ENCODE measurements at regions not wholly inside any gene's neighbourhood (a gene's known extent, or its start where the extent isn't known, plus 50 kb on each side); places are given as distances from the start of the nearest gene placed in this dataset.

DNA sequence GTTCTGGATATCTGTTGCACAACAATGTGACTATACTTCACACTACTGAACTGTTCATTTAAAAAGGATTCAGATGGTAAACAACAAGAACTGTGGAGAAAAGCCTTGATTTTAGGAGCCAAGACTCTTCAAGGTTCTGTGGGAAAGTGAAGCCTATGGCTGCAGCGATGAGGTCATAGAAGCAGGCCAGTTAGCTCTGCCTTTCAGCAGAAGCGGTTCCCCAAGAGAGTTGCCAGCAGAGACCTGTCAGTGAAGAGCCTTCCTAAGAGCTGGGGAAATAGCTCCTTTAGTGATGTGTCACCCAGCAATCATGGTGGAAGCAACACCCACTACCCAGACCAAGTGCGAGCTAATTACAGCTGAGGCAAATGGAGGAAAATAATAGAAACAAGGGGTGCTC is 346.5 kb upstream of the ETAA1 start:
- no peak for DNase-seq

DNA sequence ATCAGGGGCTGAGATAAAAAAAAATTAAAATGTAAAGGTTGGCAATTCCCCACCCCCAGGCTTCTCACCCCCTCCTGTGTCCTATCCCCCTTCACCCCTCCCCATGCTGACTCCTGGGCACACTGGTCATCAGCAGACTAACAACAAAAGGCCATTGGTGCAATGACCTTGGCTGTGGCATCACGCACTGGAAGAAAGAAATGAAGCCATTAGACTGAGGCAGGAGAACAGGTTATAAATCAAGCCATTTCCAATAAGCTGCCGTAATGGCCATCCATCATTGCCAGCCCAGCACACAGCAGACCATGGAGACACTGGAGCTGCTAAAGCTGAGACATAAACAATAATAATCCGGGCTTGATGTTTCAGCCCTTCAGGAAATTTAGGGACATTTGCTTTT is 342.4 kb upstream of the ETAA1 start:
- DNase-seq = no peak

DNA sequence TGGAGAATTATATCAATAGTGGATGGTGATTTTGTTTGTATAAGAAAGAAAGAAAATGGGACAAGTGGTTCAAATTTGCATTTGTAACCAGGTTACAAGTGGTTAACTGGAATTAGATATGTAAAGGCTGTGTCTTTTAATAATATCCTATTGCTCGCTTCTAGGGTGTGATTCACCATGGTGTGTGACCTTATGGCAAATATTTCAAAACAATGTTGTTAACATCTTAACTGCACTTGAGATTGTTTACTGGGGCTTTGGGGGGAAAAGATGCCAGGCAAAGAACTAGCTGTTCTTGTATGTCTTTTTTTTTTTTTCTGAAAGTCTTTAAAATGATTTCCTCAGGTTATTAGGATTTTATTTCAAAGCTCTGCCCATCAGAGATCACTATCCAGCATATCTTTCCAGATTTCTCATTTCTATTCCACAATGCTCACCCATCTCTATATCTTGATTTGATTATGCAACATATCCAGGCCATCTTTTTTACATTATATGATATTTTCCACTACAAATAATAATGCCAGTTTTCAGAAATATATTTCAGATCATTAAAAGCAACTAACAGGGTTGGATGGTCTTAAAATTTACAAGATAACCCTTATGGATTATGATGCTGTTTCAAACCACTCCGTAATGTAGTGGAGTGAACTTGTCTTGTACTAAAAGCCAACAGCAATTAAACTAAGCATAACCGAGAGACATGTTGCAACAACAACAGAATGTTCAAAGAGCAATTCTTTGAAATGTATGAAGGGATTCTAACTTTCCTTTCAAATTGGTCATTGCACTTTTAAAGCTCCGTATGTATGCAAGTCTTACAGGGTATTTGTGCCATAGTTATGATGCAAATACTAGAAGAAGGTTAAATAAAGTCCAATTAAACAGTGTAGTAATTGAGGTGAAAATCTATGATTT is 341.5 kb upstream of the ETAA1 start:
- no peak for DNase-seq

DNA sequence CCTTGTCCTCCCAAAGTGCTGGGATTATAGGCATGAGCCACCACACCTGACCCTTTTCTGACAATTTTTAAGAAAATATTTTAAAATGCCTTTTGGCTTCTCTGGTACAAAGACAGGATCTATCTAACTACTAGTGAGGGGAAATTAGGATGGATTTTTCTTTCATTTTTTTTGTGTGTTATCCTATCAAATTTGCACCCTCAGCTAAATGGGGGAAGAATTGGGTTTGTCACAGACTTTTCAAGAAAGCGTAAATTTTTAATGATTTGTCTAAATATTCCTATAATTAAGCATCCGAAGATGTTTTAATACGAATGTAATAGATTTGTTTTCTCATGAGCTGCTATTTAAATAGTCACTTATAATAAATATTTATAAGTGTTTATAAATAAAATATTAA is 340.0 kb upstream of the ETAA1 start:
- DNase-seq = no peak

DNA sequence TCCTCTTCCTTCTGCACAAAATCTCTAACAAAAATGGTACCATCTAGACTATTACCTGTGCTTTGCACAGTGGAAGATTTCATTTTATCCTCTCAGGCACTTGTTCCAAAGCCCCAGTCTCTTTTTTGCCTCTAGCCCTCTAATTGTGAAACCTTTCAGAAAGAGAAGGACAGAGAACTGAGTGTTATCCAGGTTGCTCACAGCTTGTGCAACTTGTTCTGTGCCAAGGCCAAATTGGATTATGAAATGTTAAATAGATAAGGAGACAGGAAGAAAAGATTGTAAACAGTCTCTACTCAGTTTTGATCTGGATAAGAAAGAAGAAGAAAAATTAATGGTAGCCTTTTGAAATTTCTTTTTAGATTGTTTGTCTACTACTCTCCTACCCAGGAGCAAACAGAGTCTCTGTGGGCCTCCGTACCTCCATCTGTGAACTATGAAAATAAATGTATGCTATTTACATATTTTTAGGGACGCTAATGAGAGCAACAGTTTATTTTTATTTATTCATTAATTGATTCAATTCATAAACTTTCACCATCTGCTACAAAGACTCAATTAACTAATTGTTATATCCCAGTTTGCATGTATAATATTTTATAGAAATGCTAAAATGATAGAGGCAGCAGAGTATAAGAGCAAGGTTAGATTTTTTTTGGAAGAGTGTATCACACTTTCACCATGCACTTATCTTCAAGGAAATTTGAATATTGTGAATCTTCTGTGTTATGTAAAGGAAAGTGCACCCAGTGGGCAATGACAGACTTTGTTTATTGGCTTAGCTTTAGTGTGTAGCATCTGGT is 339.0 kb upstream of the ETAA1 start:
- no peak for DNase-seq

DNA sequence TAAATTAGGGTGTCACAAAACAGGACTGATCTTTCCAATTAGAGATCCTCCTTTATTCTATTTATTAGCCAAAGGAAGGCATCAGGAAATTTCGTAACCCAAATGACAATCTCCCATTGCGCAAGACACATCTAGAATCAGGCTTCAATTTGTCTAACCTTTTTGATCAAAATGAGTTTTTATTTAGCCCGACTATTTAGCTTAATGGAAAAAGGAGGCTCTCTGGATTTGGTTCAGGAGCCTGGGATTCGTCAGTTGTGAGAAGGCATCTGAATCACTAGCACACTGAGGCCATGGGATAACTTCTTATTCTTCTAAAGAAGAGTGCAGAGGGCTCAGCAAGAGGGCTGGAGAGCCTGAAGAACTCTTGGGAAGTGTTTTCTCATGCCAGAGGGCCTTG is 332.1 kb upstream of the ETAA1 start:
- no peak for DNase-seq

DNA sequence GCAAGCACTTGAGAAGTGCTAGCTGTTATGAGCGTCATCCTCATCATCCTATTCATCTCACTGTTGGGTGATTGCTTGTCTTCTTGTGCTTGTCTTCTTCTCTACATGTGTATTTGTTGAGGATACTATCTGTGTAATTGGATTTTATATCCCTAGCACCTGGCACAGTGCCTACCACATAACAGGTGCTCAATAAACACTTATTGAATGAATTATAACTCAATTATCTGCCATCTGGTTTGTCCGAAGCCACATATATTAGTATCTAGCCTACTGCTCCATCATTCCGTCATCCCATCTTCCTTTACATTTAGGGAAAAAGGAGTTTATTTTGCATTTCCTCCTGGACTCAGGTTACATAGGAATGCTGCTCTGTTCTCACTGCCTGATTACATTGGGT is 330.4 kb upstream of the ETAA1 start:
- DNase-seq = no peak

DNA sequence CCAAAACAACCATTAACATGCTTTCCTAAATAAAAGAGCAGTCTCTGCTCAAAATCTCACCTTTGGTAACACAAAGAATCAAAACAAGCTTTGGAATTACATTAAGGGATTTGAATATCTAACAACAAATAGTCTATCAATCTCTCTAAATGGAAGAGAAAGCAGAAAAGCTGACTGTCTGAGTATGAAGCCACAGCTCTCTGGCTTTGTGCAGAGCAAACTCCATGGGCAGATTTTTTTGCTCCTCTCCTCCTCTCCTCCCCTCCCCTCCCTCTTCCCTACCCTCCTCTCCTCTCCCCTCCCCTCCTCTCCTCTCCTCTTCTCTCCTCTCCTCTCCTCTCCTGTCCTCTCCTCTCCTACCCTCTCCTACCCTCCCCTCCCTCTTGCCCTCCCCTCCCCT is 329.5 kb upstream of the ETAA1 start:
- no peak for DNase-seq

DNA sequence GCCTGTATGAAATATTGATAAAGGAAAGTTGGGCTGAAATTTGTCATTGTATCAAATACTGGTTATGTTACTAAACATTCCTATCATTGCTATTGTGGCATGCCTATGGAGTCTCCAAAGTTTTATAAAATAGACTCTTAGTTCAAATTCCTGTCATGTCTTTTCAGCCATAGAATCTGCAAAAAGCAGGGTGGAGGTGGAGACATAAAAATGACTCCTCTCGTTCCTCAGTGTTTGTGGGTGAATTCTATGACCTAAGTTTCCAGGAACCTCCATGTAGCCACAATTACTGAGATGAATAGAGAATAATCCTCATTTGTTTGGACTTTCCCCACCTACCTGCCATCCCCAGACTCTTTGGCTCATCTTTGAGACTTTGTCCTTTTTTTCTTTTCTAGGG is 326.3 kb upstream of the ETAA1 start:
- DNase-seq = no peak

DNA sequence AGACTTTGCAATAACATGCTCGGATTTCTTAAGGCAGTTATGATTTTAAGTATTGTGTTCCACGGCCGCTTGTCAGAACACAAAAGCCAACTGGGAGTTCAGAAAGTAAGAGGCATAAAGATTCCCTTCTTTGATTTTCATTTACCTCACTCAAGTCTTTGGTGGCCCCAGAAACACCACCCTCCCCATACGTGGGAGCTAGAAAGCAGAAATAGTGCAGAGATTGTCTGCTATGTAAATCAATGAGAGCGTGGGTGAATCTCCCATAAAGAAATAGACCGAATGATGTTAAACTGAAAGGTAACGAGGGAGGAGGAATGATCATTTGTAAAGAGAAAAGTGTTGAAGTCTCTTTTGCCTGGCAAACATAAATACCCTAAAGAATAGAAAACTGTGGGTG is 322.1 kb upstream of the ETAA1 start:
- DNase-seq = no peak

DNA sequence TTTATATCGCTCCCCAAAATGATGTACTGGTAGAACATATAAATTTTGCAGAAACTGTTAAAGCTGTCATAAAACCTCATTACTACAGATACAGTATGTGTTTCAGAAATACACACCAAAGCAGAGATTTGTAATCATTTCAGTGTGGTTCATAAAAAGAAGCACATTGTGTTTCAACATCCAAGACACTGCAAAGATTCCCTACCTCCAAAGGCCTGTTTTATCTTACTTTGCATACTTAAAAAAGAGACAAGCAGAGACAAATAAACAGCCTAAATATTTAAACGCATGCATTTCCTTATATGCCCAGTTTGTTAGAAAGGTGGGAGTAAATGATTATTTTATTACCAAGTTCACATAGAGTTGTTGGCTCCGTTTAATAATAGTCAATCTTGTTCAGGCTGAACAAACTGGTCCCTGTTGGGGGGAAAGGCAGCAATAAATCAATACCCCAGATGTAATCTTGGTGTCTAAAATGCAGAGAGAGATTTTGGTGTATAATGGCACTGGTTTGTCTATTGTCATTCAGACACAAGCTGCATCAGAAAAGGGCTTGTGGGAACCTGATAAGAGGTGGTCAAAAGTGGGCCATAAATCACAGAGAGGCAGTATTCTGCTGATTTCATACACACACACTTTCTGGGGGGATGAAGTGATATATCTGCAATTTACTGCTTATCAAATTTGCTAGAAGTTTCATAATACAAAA is 321.4 kb upstream of the ETAA1 start:
- DNase-seq = no peak

DNA sequence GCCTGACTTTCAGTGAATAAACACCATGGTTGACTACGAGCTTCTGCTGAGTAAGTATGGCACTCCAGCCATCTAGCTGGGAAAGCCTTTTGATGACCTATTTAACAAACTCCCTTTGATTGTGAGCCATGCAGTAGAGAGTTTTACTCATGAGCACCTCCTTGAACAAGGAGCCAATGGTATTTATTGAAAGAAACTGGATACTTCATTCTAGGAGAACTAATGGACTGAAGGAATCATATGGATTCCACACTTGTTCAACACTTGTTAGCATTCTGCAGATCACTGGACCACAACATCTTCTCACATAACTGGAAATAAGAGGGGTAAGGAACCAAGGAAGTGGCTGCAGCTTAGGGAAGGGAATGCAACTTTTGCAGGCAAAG is 320.9 kb upstream of the ETAA1 start:
- DNase-seq = no peak

DNA sequence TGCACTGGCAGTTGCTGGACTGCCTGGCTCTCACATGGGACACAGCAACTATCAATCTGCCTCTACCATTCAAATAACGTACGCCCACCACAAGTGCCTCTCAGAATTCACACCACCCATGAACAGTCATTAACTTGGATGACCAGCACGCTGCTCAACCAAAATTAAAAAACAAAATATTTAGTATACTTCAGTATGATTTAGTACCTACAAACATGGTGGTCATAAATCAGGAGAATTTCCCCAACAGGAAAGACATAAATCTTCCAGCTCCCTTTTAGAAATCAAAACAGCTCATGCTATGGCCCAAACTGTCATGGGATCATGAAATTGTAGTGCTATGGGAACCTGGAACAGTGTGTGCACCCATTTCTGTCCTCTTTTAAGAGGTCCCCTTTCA is 317.4 kb upstream of the ETAA1 start:
- DNase-seq = no peak

DNA sequence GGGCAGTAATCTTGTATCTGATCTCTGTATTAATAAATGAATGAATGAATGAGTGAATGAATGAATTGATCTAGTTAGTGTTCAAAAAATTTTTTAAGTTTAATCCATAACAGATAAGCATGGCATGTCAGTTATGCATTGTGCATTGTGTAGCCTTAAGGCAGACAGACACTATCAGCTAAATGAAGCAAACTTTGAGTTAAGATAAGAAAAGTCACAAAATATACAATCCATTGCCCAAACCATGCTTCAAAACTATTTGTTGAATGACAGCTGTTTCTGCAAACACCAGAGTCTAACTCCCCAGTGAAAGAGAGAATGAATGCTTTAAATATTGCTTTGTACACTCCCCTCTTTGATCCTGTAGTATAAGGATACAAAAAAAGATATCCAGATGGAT is 314.3 kb upstream of the ETAA1 start:
- no peak for DNase-seq

DNA sequence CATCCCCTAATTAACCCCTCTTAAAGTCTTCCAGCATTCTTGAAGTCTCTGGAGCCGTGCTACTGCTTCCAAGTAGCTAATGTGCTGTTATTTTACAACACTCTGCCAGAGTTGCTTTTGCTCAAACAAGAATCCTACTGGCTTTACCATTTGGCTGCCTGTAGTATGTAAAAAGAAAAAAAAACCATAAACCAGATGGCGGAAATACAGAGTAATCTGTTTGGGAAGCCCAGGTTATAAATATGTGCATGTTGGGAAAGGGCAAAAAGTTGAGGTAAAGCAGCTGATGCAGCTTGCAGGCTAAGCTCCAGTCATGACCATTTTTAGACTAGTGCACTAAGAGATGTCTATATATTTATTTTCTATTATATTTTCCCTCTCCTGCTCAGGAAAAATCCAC is 313.2 kb upstream of the ETAA1 start:
- DNase-seq = no peak

DNA sequence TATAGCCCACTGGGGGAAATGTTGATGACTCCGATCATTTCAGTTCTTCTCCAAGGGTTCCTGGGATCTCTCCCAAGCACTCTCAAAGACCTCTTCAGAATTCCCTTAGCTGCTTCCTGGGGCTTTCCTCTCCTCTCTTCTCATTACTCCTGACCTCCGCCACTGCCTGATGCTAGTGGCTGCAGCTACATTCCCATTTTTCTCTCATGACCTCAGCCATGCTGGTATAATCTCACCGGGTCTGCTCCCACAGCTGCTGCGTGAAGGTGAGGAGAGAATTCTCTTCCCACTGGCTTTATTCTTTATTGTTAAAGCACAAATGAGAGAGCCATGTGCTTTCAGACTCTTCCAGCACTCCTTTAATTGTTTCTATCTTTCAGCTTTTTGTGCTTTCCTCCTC is 312.0 kb upstream of the ETAA1 start:
- no peak for DNase-seq

DNA sequence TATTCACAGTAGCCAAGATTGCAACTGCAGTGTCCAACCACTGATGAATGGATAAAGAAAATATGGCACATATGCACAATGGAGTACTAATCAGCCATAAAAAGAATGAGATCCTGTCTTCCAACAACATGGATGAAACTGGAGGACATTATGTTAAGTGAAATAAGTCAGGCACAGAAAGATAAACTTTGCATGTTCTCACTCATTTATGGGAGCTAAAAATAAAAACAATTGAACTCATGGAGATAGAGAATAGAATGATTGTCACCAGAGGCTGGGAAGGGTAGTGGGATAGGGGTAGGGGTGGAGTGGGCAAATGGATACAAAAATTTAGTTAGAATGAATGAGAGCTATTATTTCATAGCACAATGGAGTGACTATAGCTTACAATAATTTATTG is 305.5 kb upstream of the ETAA1 start:
- DNase-seq = no peak

DNA sequence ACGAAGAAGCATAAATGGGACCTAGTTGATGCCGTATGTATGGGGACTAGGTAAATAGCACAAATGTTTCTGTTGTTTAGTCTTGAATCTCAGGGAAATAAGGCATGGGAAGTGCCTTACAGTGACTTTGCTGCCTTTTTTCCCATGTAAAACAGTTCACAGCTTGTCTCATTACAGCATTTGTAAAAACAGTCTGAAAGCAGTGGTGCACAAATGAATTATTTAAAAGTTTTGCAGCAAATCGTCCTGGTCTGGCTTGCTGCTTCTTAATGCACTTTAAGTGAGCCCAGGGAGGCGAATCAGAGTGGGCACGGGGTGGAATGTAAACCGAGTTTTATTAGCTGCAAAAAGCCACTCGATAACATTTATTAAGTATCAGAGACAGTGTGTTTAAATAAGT is 302.0 kb upstream of the ETAA1 start:
- DNase-seq = no peak

DNA sequence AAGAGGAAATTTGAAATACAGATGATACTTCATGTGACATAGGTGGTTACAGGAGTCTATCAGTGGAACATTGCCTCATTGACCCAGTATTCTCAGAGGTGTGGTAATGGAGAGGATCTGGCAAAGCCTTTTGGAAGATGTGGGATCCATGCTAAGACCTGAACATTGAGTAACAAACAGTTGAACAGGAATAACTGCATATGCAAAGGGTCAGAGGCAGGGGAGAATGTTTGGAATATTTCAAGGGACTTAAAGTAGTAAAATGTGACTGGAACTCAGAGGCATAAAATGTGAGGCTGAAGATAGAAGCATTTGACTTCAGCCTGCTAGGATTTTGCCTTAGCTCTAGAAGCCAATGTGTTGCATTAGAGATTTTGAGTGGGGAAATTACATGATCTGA is 300.2 kb upstream of the ETAA1 start:
- DNase-seq = no peak

DNA sequence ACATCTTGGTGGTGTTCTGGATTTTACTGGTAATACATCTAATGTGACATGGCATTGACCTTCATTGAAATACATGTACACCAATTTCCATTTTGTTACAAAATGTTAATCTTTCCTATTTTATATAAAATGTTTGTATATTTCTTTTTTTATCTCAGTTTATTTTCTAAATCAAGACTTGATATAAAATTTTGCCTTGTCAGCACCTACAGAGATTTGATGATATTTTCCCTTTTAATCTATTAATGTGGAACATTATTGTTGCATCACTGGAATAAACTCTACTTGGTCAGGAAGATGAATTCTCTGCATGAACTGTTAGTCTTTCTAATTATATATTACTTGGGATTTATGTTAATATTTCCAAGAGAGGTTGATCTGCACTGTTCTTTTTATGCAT is 294.0 kb upstream of the ETAA1 start:
- no peak for DNase-seq

DNA sequence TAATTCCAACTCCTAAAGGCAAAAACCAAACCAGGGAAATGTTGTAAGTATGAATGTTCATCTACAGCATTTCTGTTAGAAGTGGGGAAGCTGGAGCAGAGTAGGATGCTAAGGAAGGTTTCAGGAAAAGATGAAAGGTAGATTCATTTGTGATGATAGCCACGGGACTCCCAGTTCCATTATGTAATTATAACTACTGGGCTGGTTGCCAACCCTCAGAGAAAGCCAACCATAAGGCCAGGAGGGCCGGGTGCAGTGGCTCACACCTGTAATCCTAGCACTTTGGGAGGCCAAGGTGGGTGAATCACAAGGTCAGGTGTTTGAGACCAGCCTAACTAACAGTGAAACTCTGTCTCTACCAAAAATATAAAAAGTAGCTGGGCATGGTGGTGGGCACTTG is 288.9 kb upstream of the ETAA1 start:
- DNase-seq = no peak

DNA sequence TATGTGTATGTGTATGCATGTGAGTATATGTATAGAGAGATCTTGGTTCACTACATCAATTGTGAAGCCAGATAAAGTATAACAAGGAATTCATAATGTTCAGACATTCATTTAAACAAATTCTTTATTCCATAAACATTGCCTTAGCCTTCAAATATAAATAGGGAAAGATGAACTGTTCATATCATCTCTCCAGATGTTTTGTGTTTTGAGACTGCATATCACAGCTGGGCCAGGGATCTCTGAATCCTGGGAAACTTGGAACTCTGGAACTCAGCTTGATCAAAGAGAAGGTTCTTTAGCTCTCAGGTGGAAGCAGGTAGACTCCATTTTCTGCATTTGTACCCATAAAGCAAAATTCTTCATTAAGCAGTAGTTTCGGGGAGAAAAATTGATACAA is 272.6 kb upstream of the ETAA1 start:
- DNase-seq = no peak

DNA sequence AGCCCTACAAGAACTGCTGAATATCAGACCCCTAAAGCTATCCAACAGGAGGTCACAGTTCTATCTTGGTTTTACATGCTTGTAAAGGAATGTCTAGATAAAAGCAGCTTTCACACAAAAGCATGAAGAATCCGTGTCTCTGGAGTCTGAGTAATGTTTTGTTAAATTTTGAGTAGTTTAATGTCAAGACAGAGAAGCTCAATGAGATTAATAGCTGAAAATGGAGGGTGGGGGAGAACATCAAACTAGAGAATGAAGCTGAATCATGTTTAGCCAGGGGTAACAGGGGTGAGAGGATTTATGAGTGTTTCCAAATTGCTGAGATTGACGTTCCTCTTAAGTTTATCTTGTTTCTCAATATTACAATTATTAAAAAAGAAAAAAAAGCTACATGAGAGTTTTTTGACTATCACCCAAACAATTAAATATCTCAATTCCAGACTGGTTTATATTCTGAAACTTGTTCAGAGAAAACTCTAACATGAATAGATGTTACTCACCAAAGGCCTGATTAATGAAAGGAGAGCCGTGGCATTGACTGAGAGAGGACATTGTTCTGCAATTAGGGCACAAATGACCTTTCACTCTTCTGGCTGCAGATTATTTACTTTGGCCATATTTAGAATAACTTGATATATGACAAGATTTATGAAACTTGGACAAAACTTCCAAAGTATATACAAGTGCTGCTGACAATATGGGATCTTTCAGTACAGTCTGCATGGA is 266.4 kb upstream of the ETAA1 start:
- DNase-seq = no peak

Data from cerebellar nuclear complex (tissue), 1 donor.